ENCODE measurements at regions not wholly inside any gene's neighbourhood (a gene's known extent, or its start where the extent isn't known, plus 50 kb on each side); places are given as distances from the start of the nearest gene placed in this dataset.

DNA sequence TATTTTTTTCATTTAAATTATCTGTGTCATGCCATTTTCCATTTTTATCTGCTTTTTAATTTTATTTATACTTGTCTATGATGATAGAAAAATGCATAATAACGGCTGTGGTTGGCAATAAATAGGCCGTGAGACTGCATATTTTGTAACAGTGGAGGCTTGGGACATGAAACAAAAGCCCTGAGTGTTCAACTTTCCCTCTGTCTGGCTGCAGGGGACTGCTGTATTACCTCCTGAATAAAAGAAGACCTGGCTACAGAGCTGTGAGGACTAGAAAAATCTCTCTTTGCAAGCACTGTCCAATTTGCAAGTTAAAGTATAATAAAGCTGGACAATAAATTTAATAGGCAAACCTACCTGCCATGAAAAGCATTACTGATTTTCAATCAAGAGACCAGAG lies 82.1 kb downstream of the MAGEB10 start:
- no peak for DNase-seq
- Histone ChIP-seq H3K9me3 (ENCODE audit: control insufficient read depth in 4 of 4, insufficient read depth in 3 of 4, low read length in 3 of 4) (peaks cover 0 to 2% (median under 1%) of the 10 kb centered on the region in 4 donors), H3K9ac (ENCODE audit: insufficient read depth in 1 of 2, low read length in 2 of 2) (no peak overlapping the region), H3K36me3 (ENCODE audit: control insufficient read depth in 4 of 4, insufficient read depth in 4 of 4, low read length in 4 of 4) (no peaks in the 10 kb centered on the region), H3K27ac (ENCODE audit: low read depth in 1 of 2, low read length in 1 of 2) (no peak overlapping the region), H3K4me1 (ENCODE audit: control insufficient read depth in 5 of 5, insufficient read depth in 5 of 5, low read length in 5 of 5) (no peaks in the 10 kb centered on the region), H3K4me3 (no peak overlapping the region), H3K27me3 (ENCODE audit: control insufficient read depth in 3 of 3, insufficient read depth in 3 of 3, low read length in 2 of 3) (no peaks in the 10 kb centered on the region)
- ATAC-seq (ENCODE audit: insufficient read depth, low FRiP score), result no peak
- WGBS, 2 donors, result 37 to 70% methylated on average over 2 of the region's 2 CpGs
- TF ChIP-seq, protein P1, sequence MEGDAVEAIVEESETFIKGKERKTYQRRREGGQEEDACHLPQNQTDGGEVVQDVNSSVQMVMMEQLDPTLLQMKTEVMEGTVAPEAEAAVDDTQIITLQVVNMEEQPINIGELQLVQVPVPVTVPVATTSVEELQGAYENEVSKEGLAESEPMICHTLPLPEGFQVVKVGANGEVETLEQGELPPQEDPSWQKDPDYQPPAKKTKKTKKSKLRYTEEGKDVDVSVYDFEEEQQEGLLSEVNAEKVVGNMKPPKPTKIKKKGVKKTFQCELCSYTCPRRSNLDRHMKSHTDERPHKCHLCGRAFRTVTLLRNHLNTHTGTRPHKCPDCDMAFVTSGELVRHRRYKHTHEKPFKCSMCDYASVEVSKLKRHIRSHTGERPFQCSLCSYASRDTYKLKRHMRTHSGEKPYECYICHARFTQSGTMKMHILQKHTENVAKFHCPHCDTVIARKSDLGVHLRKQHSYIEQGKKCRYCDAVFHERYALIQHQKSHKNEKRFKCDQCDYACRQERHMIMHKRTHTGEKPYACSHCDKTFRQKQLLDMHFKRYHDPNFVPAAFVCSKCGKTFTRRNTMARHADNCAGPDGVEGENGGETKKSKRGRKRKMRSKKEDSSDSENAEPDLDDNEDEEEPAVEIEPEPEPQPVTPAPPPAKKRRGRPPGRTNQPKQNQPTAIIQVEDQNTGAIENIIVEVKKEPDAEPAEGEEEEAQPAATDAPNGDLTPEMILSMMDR (IDR thresholded peaks at IDR 0.05; ENCODE audit: control extremely low read depth, extremely low read depth), result no peak

DNA sequence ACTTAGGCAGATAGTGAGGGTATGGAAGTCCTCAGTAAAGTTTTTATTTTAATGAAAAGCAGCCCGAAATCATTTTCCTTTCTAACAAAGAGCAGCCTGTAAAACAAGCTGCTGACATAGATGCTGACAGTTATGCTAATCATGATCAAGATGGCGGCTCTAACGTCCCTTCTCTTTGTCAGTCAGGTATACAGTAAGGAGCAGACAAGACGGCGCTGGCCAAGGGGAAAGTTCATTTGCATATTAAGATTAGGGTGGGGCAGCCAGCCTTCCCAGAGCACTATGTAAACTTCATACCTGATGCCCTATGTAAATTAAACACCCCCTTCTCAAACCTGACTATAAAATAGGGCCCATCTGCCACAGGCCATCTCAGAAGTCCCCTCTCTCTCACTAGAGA lies 76.9 kb downstream of the MAGEB10 start:
- no peak overlapping the region for H3K4me3 ChIP-seq
- peaks cover 0 to 2% (median 0%) of the 10 kb centered on the region in 3 donors for H3K27me3 ChIP-seq (ENCODE audit: control insufficient read depth in 3 of 3, insufficient read depth in 3 of 3, low read length in 2 of 3)
- TF ChIP-seq, protein P1 (IDR thresholded peaks at IDR 0.05; ENCODE audit: control extremely low read depth, extremely low read depth), result no peak
- H3K9me3 ChIP-seq (ENCODE audit: control insufficient read depth in 4 of 4, insufficient read depth in 3 of 4, low read length in 3 of 4), result no peaks in the 10 kb centered on the region
- no peak overlapping the region for H3K9ac ChIP-seq (ENCODE audit: insufficient read depth in 1 of 2, low read length in 2 of 2)
- H3K36me3 ChIP-seq (ENCODE audit: control insufficient read depth in 4 of 4, insufficient read depth in 4 of 4, low read length in 4 of 4), result no peaks in the 10 kb centered on the region
- no peaks in the 10 kb centered on the region for H3K4me1 ChIP-seq (ENCODE audit: control insufficient read depth in 5 of 5, insufficient read depth in 5 of 5, low read length in 5 of 5)
- ATAC-seq (ENCODE audit: insufficient read depth, low FRiP score), result no peak
- 60 to 87% methylated on average over 4 to 5 of the region's 5 CpGs for WGBS, 2 donors
- no peak for DNase-seq
- H3K27ac ChIP-seq (ENCODE audit: low read depth in 1 of 2, low read length in 1 of 2), result no peak overlapping the region

DNA sequence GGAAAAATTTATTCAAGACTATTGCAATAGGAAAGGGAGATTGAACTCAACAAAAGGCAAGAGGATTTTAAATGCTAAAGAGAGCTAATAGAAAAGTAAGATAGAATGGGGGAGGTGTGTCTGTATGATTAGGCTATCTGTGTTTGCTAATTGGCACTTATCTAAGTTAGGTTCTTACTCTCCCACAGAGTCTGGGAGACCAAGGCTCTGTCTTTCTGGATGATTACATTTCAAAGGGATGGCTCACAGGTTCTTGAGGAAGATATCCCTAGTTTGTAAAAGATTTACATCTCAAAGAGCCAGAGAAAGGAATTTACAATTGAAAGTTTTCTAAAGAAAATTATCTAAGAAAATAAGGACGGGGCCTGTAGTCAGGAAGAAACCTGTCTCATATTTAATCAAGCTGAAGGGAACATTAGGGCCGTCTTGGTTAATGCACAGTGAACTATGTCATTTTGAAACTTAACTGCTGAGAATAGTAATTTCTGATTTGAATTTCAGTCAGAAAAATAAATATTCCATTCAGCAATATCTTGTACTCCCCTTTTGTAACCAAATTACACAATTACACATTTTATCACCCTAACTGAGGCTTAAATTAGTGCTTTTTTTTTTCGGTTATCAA lies 75.8 kb downstream of the MAGEB10 start:
- no peak for ATAC-seq (ENCODE audit: insufficient read depth, low FRiP score)
- no peak for DNase-seq
- WGBS, 2 donors, result 67 to 83% methylated on average over 3 of the region's 3 CpGs
- Histone ChIP-seq H3K27ac (ENCODE audit: low read depth in 1 of 2, low read length in 1 of 2) (no peak overlapping the region), H3K4me3 (no peak overlapping the region), H3K4me1 (ENCODE audit: control insufficient read depth in 5 of 5, insufficient read depth in 5 of 5, low read length in 5 of 5) (no peaks in the 10 kb centered on the region), H3K36me3 (ENCODE audit: control insufficient read depth in 4 of 4, insufficient read depth in 4 of 4, low read length in 4 of 4) (no peaks in the 10 kb centered on the region), H3K9ac (ENCODE audit: insufficient read depth in 1 of 2, low read length in 2 of 2) (no peak overlapping the region), H3K27me3 (ENCODE audit: control insufficient read depth in 3 of 3, insufficient read depth in 3 of 3, low read length in 2 of 3) (peaks cover 0 to 2% (median 0%) of the 10 kb centered on the region in 3 donors), H3K9me3 (ENCODE audit: control insufficient read depth in 4 of 4, insufficient read depth in 3 of 4, low read length in 3 of 4) (no peaks in the 10 kb centered on the region)
- TF ChIP-seq, protein P1 (IDR thresholded peaks at IDR 0.05; ENCODE audit: control extremely low read depth, extremely low read depth), result no peak

DNA sequence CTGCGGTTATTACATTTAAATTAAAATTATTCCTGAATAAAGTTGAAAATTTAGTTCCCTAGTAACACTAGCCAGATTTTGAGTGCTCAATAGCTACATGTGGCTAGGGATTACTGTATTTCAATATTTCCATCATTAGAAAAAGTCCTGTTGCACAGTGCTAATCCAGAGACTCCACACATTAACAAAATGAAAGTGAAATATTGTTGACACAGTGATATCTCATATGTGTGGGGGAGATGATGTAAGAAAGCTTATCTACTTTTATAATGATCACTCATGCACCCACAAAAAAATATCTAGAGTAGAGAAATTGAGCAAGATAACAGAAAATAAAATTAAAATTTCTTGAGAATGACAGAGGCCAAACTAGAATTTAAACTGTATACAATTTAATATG lies 74.9 kb downstream of the MAGEB10 start:
- DNase-seq (no peak), ATAC-seq (ENCODE audit: insufficient read depth, low FRiP score) (no peak)
- Histone ChIP-seq H3K9me3 (ENCODE audit: control insufficient read depth in 4 of 4, insufficient read depth in 3 of 4, low read length in 3 of 4) (no peaks in the 10 kb centered on the region), H3K4me3 (no peak overlapping the region), H3K27me3 (ENCODE audit: control insufficient read depth in 3 of 3, insufficient read depth in 3 of 3, low read length in 2 of 3) (peaks cover 0 to 2% (median 0%) of the 10 kb centered on the region in 3 donors), H3K4me1 (ENCODE audit: control insufficient read depth in 5 of 5, insufficient read depth in 5 of 5, low read length in 5 of 5) (no peaks in the 10 kb centered on the region), H3K27ac (ENCODE audit: low read depth in 1 of 2, low read length in 1 of 2) (no peak overlapping the region), H3K9ac (ENCODE audit: insufficient read depth in 1 of 2, low read length in 2 of 2) (no peak overlapping the region), H3K36me3 (ENCODE audit: control insufficient read depth in 4 of 4, insufficient read depth in 4 of 4, low read length in 4 of 4) (no peaks in the 10 kb centered on the region)
- TF ChIP-seq, protein P1 (IDR thresholded peaks at IDR 0.05; ENCODE audit: control extremely low read depth, extremely low read depth), result no peak
- 86 to 87% methylated on average over 1 of the region's 1 CpG for WGBS, 2 donors
